Pancreas (tissue), 10 donors: ENCODE measurements at regions not wholly inside any gene's neighbourhood (a gene's known extent, or its start where the extent isn't known, plus 50 kb on each side); places are given as distances from the start of the nearest gene placed in this dataset.

ENCODE experiments used
- ATAC-seq, 4 donors: fragments of 200-7000 bp; cut with Tn5 transposase; one replicate each; pipeline versions ENCODE4 v1.8.0 to v1.9.1; 2020; ENCODE audit warnings: mild to moderate bottlenecking in 4 of 4, moderate library complexity in 4 of 4
- DNase-seq, 6 donors: peaks; one replicate each; pipeline ENCODE4 v3.0.0-alpha.2; 2020
- FAIRE-seq: peaks from 2 replicates; lab custom pipeline; 2012; peaks lifted over from hg19 to GRCh38; lab: Jason Lieb, UNC
- H3K27ac ChIP-seq, 4 donors: fragments of 200-600 bp; sonication (generic); 1 replicate in 3 of 4; 2 replicates in 1 of 4; pipeline versions ENCODE4 v1.5.0 to v1.8.0; 2020
- H3K27me3 ChIP-seq, 4 donors: fragments of 200-600 bp; one replicate each; pipeline ENCODE4 v1.8.0; 2021
- H3K36me3 ChIP-seq, 3 donors: fragments of 200-600 bp; sonication (generic) in 1 of 3; one replicate each; pipeline versions ENCODE4 v1.5.0 to v1.8.0; 2020 to 2021
- H3K4me1 ChIP-seq, 3 donors: fragments of 200-600 bp; one replicate each; pipeline ENCODE4 v1.8.0; 2021
- H3K4me3 ChIP-seq, 4 donors: fragments of 200-600 bp; sonication (generic) in 2 of 4; one replicate each; pipeline versions ENCODE4 v1.5.0 to v1.8.0; 2020 to 2021
- H3K9me3 ChIP-seq, 4 donors: fragments of 200-600 bp; one replicate each; pipeline ENCODE4 v1.8.0; 2021
- CTCF ChIP-seq, 4 donors: fragments of 200-600 bp; sonication (generic) in 3 of 4; IDR thresholded peaks; one replicate each; pipeline versions ENCODE4 v1.5.0 to v1.8.0; 2021; ENCODE audit warnings: antibody characterized with exemption in 4 of 4
- WGBS, 2 donors: extraction: QIAGEN DNeasy Blood & Tissue Kit; methylation state at CpG; one replicate each; pipeline ENCODE4 v1.1.7; 2013; 5-methylcytosine and 5-hydroxymethylcytosine counted together
- intact Hi-C, 3 donors: fragments of 100-400 bp; cut with DNase I; formaldehyde crosslinking; loops; one replicate each; pipeline versions ENCODE4 v1.11.1 to v1.14.2; 2022
- donor health status: healthy with polysubstance abuse.
- donor health status: DM: no; HTN: no; CAD: no; lungs with moderate emphysema.
- donor health status: DM: no; HTN: no; CAD: no.
- donor health status: control.
- donor health status: control.
- donor health status: Bipolar disorder and iron deficiency.
- donor health status: DM: yes; HTN: yes; CAD: no.
- donor health status: DM: no; HTN: no; CAD: no.
- donor health status: DM: no; HTN: no; CAD: no.
- donor health status: DM: yes; HTN: yes; CAD: no.

- no peaks in the 10 kb centered on the region for H3K9me3 ChIP-seq
- ATAC-seq = no peak
- H3K27ac ChIP-seq = no peak overlapping the region
- DNase-seq = no peak
- intact Hi-C loops = no loop called here
- H3K4me3 ChIP-seq = no peak overlapping the region
- FAIRE-seq = no peak
- H3K27me3 ChIP-seq = no peaks in the 10 kb centered on the region
- H3K4me1 ChIP-seq = peaks cover 0 to 6% (median 0%) of the 10 kb centered on the region in 3 donors
- no peaks in the 10 kb centered on the region for H3K36me3 ChIP-seq
- TF ChIP-seq CTCF (IDR thresholded peaks at IDR 0.05) = no peak
- WGBS, 2 donors = 57 to 70% methylated on average over 6 of the region's 6 CpGs
Observed at GRCh38 chr2:18297534-18298058, 262.9 kb downstream of the RDH14 start.

- no peak for FAIRE-seq
- DNase-seq = no peak
- Histone ChIP-seq H3K27me3 (no peaks in the 10 kb centered on the region), H3K27ac (no peak overlapping the region), H3K36me3 (no peaks in the 10 kb centered on the region), H3K9me3 (no peaks in the 10 kb centered on the region), H3K4me1 (no peaks in the 10 kb centered on the region), H3K4me3 (no peak overlapping the region)
- no peak for TF ChIP-seq CTCF (IDR thresholded peaks at IDR 0.05)
- no peak for ATAC-seq
- intact Hi-C loops = no loop called here
Observed at GRCh38 chr2:18290386-18290785, 270.1 kb downstream of the RDH14 start.

- no peaks in the 10 kb centered on the region for H3K27me3 ChIP-seq
- intact Hi-C loops = no loop called here
- no peak overlapping the region for H3K4me3 ChIP-seq
- no peak for FAIRE-seq
- TF ChIP-seq CTCF (IDR thresholded peaks at IDR 0.05) = no peak
- ATAC-seq = no peak
- DNase-seq = no peak
- no peaks in the 10 kb centered on the region for H3K4me1 ChIP-seq
- H3K36me3 ChIP-seq = no peaks in the 10 kb centered on the region
- H3K9me3 ChIP-seq = no peaks in the 10 kb centered on the region
- no peak overlapping the region for H3K27ac ChIP-seq
Observed at GRCh38 chr2:18286897-18287296, 273.6 kb downstream of the RDH14 start.

GRCh38 chr2:18284331-18284730, 276.1 kb downstream of the RDH14 start:
- Histone ChIP-seq H3K27me3 (no peaks in the 10 kb centered on the region), H3K9me3 (no peaks in the 10 kb centered on the region), H3K4me1 (no peaks in the 10 kb centered on the region), H3K27ac (no peak overlapping the region), H3K36me3 (no peaks in the 10 kb centered on the region), H3K4me3 (no peak overlapping the region)
- no peak for TF ChIP-seq CTCF (IDR thresholded peaks at IDR 0.05)
- DNase-seq (no peak), FAIRE-seq (no peak), ATAC-seq (no peak)
- 69 to 92% methylated on average over 4 of the region's 4 CpGs for WGBS, 2 donors
- intact Hi-C loops = no loop called here

GRCh38 chr2:18282026-18282425, 278.4 kb downstream of the RDH14 start:
- FAIRE-seq = no peak
- ATAC-seq = no peak
- H3K36me3 ChIP-seq = peaks cover 0 to 8% (median 0%) of the 10 kb centered on the region in 3 donors
- no peaks in the 10 kb centered on the region for H3K4me1 ChIP-seq
- no peak for DNase-seq
- intact Hi-C loops = no loop called here
- H3K9me3 ChIP-seq = no peaks in the 10 kb centered on the region
- no peaks in the 10 kb centered on the region for H3K27me3 ChIP-seq
- TF ChIP-seq CTCF (IDR thresholded peaks at IDR 0.05) = no peak
- no peak overlapping the region for H3K4me3 ChIP-seq
- H3K27ac ChIP-seq = no peak overlapping the region
